Uterus (tissue), 3 donors: ENCODE measurements at regions not wholly inside any gene's neighbourhood (a gene's known extent, or its start where the extent isn't known, plus 50 kb on each side); places are given as distances from the start of the nearest gene placed in this dataset.
"Not testable (repeated sequence)": the region's sequence is repeated elsewhere in the genome, so short reads cannot be mapped to it uniquely, and the experiment has no call there.

Experiments
- DNase-seq, 2 donors: peaks; one replicate each; pipeline ENCODE4 v3.0.0-alpha.2; 2019 to 2020
- H3K27ac ChIP-seq, 2 donors: fragments of 200-600 bp; sonication (generic); 1 replicate in 1 of 2; 2 replicates in 1 of 2; pipeline ENCODE4 v1.5.1; 2016 to 2018
- H3K27me3 ChIP-seq, 2 donors: fragments of 200-600 bp; sonication (generic); one replicate each; pipeline ENCODE4 v1.5.1; 2018 to 2019; ENCODE audit warnings: control low read depth in 1 of 2
- H3K36me3 ChIP-seq, 2 donors: fragments of 200-600 bp; sonication (generic); one replicate each; pipeline ENCODE4 v1.5.1; 2019; ENCODE audit warnings: control low read depth in 1 of 2
- H3K4me1 ChIP-seq, 2 donors: fragments of 200-600 bp; sonication (generic); one replicate each; pipeline ENCODE4 v1.5.1; 2018 to 2019; ENCODE audit warnings: control low read depth in 1 of 2
- H3K4me3 ChIP-seq, 2 donors: fragments of 200-600 bp; sonication (generic); 1 replicate in 1 of 2; 2 replicates in 1 of 2; pipeline ENCODE4 v1.5.1; 2018 to 2019; ENCODE audit warnings: mild to moderate bottlenecking in 1 of 2
- H3K9me3 ChIP-seq, 2 donors: fragments of 200-600 bp; sonication (generic); one replicate each; pipeline ENCODE4 v1.5.1; 2019; ENCODE audit warnings: control low read depth in 1 of 2
- CTCF ChIP-seq, 4 experiments: fragments of 200-600 bp in 2 of 4; fragments of 450-650 bp in 2 of 4; sonication (generic) in 2 of 4; IDR thresholded peaks; one replicate each; pipeline ENCODE4 v1.5.1; 2016 to 2019; ENCODE audit warnings: antibody characterized with exemption in 4 of 4, mild to moderate bottlenecking in 2 of 4, moderate library complexity in 1 of 4
- POLR2A ChIP-seq, 2 donors: fragments of 450-650 bp; IDR thresholded peaks; one replicate each; pipeline ENCODE4 v1.6.1; 2016; ENCODE audit warnings: antibody characterized with exemption in 2 of 2, mild to moderate bottlenecking in 1 of 2, moderate library complexity in 1 of 2
- intact Hi-C: fragments of 100-400 bp; cut with DNase I; formaldehyde crosslinking; loops from one replicate; pipeline ENCODE4 v1.15.1; 2023; ENCODE audit warnings: low total_unique reads
- donor health status: DM: yes; HTN: yes; CAD: no.

DNA sequence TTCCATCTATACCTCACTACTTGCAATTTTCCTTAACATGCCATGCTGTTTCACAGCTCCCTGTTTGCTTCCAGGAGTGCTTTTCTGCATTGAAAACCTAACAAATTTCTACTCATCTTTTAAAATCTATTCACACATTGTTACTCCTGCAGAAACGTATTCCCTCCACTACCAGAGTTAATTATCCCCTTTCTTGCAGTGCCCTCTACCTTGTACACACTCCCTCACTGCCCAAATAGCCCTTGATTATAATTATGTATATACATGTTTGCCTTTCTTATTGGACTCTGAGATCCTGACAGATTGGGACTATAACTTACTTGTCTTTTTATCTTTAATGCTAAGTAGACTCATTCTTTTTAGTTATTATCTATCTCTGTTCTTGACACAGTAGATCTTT lies 325.0 kb downstream of the OXSM start:
- TF ChIP-seq CTCF (IDR thresholded peaks at IDR 0.05) (no peak), POLR2A (IDR thresholded peaks at IDR 0.05) (no peak)
- no peak for DNase-seq
- intact Hi-C loops = no loop called here
- Histone ChIP-seq H3K4me1 (no peaks in the 10 kb centered on the region), H3K9me3 (peaks cover 0 to 3% of the 10 kb centered on the region in 2 donors), H3K36me3 (no peaks in the 10 kb centered on the region), H3K27ac (no peak overlapping the region), H3K27me3 (no peaks in the 10 kb centered on the region), H3K4me3 (no peak overlapping the region)

DNA sequence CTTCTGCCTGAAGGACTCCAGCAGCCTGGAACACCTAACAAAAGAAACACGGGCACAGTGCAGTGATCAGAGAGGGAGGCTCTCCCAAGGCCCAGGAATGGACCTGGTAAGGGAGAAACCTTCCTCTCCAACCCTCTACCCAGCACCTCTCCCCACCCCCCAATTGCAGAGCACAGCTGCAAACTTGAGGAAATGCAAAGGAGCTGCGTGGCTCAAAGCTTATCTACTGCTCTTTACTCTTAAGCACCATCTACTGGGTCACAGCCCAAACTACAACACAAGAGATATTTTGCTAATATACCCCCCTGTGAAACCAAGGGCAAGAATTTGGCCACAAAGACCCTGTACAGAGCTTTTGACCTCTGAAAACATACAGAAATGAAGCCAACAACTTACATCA lies 328.3 kb downstream of the OXSM start:
- no peak for DNase-seq
- H3K4me3 ChIP-seq = no peak overlapping the region
- no peaks in the 10 kb centered on the region for H3K4me1 ChIP-seq
- H3K27me3 ChIP-seq = no peaks in the 10 kb centered on the region
- peaks cover 0 to 3% of the 10 kb centered on the region in 2 donors for H3K9me3 ChIP-seq
- H3K36me3 ChIP-seq = no peaks in the 10 kb centered on the region
- TF ChIP-seq CTCF (IDR thresholded peaks at IDR 0.05) = no peak
- TF ChIP-seq POLR2A (IDR thresholded peaks at IDR 0.05) = no peak
- no peak overlapping the region for H3K27ac ChIP-seq
- intact Hi-C loops = no loop called here

- H3K9me3 ChIP-seq = no peaks in the 10 kb centered on the region
- H3K4me1 ChIP-seq = peaks cover 0 to 6% of the 10 kb centered on the region in 2 donors
- H3K27me3 ChIP-seq = no peaks in the 10 kb centered on the region
- no peak for TF ChIP-seq POLR2A (IDR thresholded peaks at IDR 0.05)
- no peaks in the 10 kb centered on the region for H3K36me3 ChIP-seq
- H3K27ac ChIP-seq = no peak overlapping the region
- intact Hi-C loops = no loop called here
- no peak overlapping the region for H3K4me3 ChIP-seq
- DNase-seq = no peak
Measured at GRCh38 chr3:26132942-26133341, 343.1 kb downstream of the OXSM start.

GRCh38 chr3:26141296-26141695 lies 351.4 kb downstream of the OXSM start:
- no peaks in the 10 kb centered on the region for H3K9me3 ChIP-seq
- H3K27ac ChIP-seq = no peak overlapping the region
- TF ChIP-seq POLR2A (IDR thresholded peaks at IDR 0.05) (no peak), CTCF (IDR thresholded peaks at IDR 0.05) (no peak)
- H3K36me3 ChIP-seq = no peaks in the 10 kb centered on the region
- no peak for DNase-seq
- no peak overlapping the region for H3K4me3 ChIP-seq
- no peaks in the 10 kb centered on the region for H3K27me3 ChIP-seq
- intact Hi-C loops = no loop called here
- H3K4me1 ChIP-seq = no peaks in the 10 kb centered on the region

- intact Hi-C loops = no loop called here
- no peaks in the 10 kb centered on the region for H3K27me3 ChIP-seq
Measured at GRCh38 chr3:26145769-26146168, 355.9 kb downstream of the OXSM start.

GRCh38 chr3:26157428-26157827 lies 367.5 kb downstream of the OXSM start:
- H3K4me1 ChIP-seq, H3K4me3 ChIP-seq, H3K27me3 ChIP-seq, DNase-seq, H3K9me3 ChIP-seq, H3K27ac ChIP-seq, intact Hi-C loops, H3K36me3 ChIP-seq: not testable (repeated sequence)

More at GRCh38 chr3:26145769-26146168, 355.9 kb downstream of the OXSM start:
- no peak overlapping the region for H3K27ac ChIP-seq
- DNase-seq = no peak
- no peak overlapping the region for H3K4me3 ChIP-seq
- H3K36me3 ChIP-seq = no peaks in the 10 kb centered on the region
- H3K4me1 ChIP-seq = no peaks in the 10 kb centered on the region
- TF ChIP-seq POLR2A (IDR thresholded peaks at IDR 0.05) = no peak
- no peak for TF ChIP-seq CTCF (IDR thresholded peaks at IDR 0.05)
- H3K9me3 ChIP-seq = no peaks in the 10 kb centered on the region
